ENCODE measurements at regions not wholly inside any gene's neighbourhood (a gene's known extent, or its start where the extent isn't known, plus 50 kb on each side); places are given as distances from the start of the nearest gene placed in this dataset.
"Not testable (repeated sequence)": the region's sequence is repeated elsewhere in the genome, so short reads cannot be mapped to it uniquely, and the experiment has no call there.

GRCh38 chr4:64799751-64800150 lies 390.5 kb upstream of the TECRL start:
- no peaks in the 10 kb centered on the region; the same call in 1 of the 2 replicates for H3K4me1 ChIP-seq (ENCODE audit: insufficient read depth)
- Mint-ChIP-seq H3K27ac (no peak overlapping the region), H3K36me3 (ENCODE audit: low read depth) (peaks cover 8% of the 10 kb centered on the region; the same call in 2 of the 3 replicates), H3K9me3 (peaks cover 13% of the 10 kb centered on the region), H3K4me3 (no peak overlapping the region), H3K27me3 (ENCODE audit: insufficient read depth, low read depth, poor library complexity) (peaks cover 3% of the 10 kb centered on the region), H3K4me1 (peaks cover 3% of the 10 kb centered on the region; the same call in 2 of the 3 replicates)
- H3K36me3 ChIP-seq (ENCODE audit: insufficient read depth) = no peaks in the 10 kb centered on the region
- no peak overlapping the region for H3K27ac ChIP-seq (ENCODE audit: low read depth)
- H3K4me3 ChIP-seq = no peak overlapping the region
- no peak for TF ChIP-seq REST (IDR thresholded peaks at IDR 0.05; ENCODE audit: unreplicated experiment)
- H3K4me2 ChIP-seq = no peak overlapping the region
- no peaks in the 10 kb centered on the region for H3F3A ChIP-seq (replicated peaks; ENCODE audit: low read depth)
- ATAC-seq = no peak
- H3K9me2 ChIP-seq (ENCODE audit: insufficient read depth) = no peaks in the 10 kb centered on the region
- no peaks in the 10 kb centered on the region for H3K79me2 ChIP-seq (replicated peaks; ENCODE audit: insufficient read depth)
- H3K27me3 ChIP-seq (ENCODE audit: insufficient read depth) = no peaks in the 10 kb centered on the region
- DNase-seq (ENCODE audit: low spot score) = peak; percentile 17
- no peaks in the 10 kb centered on the region for H4K20me1 ChIP-seq (replicated peaks; ENCODE audit: insufficient read depth)
- peak overlapping the region; percentile 93 for H2AFZ ChIP-seq

- H3K27ac Mint-ChIP-seq; ATAC-seq; H3K27me3 Mint-ChIP-seq (ENCODE audit: insufficient read depth, low read depth, poor library complexity); H3F3A ChIP-seq (replicated peaks; ENCODE audit: low read depth); H3K4me1 ChIP-seq (ENCODE audit: insufficient read depth); H4K20me1 ChIP-seq (replicated peaks; ENCODE audit: insufficient read depth); H3K36me3 Mint-ChIP-seq (ENCODE audit: low read depth); H3K9me3 Mint-ChIP-seq; H3K4me3 ChIP-seq; H3K27ac ChIP-seq (ENCODE audit: low read depth); H3K9me2 ChIP-seq (ENCODE audit: insufficient read depth); DNase-seq (ENCODE audit: low spot score); H3K27me3 ChIP-seq (ENCODE audit: insufficient read depth); H3K36me3 ChIP-seq (ENCODE audit: insufficient read depth); H3K4me3 Mint-ChIP-seq; H3K4me1 Mint-ChIP-seq; H3K79me2 ChIP-seq (replicated peaks; ENCODE audit: insufficient read depth); H2AFZ ChIP-seq; H3K4me2 ChIP-seq: not testable (repeated sequence)
Observed at GRCh38 chr4:64798828-64799227, 389.6 kb upstream of the TECRL start.

GRCh38 chr4:64796581-64796980 lies 387.3 kb upstream of the TECRL start:
- Histone ChIP-seq H3K4me3 (no peak overlapping the region), H3K4me2 (no peak overlapping the region), H3F3A (replicated peaks; ENCODE audit: low read depth) (no peaks in the 10 kb centered on the region), H3K79me2 (replicated peaks; ENCODE audit: insufficient read depth) (no peaks in the 10 kb centered on the region), H3K4me1 (ENCODE audit: insufficient read depth) (no peaks in the 10 kb centered on the region; the same call in 1 of the 2 replicates), H4K20me1 (replicated peaks; ENCODE audit: insufficient read depth) (no peaks in the 10 kb centered on the region), H2AFZ (no peak overlapping the region), H3K36me3 (ENCODE audit: insufficient read depth) (no peaks in the 10 kb centered on the region), H3K27me3 (ENCODE audit: insufficient read depth) (no peaks in the 10 kb centered on the region), H3K27ac (ENCODE audit: low read depth) (no peak overlapping the region), H3K9me2 (ENCODE audit: insufficient read depth) (no peaks in the 10 kb centered on the region)
- no peak for DNase-seq (ENCODE audit: low spot score)
- Mint-ChIP-seq H3K36me3 (ENCODE audit: low read depth) (no peaks in the 10 kb centered on the region), H3K27me3 (ENCODE audit: insufficient read depth, low read depth, poor library complexity) (peaks cover 3% of the 10 kb centered on the region), H3K4me3 (no peak overlapping the region), H3K9me3 (no peaks in the 10 kb centered on the region), H3K27ac (no peak overlapping the region), H3K4me1 (peaks cover 3% of the 10 kb centered on the region; the same call in 2 of the 3 replicates)
- ATAC-seq = no peak
- TF ChIP-seq STAT1 (IDR thresholded peaks at IDR 0.05; ENCODE audit: unreplicated experiment) = no peak
- TF ChIP-seq, protein P1, sequence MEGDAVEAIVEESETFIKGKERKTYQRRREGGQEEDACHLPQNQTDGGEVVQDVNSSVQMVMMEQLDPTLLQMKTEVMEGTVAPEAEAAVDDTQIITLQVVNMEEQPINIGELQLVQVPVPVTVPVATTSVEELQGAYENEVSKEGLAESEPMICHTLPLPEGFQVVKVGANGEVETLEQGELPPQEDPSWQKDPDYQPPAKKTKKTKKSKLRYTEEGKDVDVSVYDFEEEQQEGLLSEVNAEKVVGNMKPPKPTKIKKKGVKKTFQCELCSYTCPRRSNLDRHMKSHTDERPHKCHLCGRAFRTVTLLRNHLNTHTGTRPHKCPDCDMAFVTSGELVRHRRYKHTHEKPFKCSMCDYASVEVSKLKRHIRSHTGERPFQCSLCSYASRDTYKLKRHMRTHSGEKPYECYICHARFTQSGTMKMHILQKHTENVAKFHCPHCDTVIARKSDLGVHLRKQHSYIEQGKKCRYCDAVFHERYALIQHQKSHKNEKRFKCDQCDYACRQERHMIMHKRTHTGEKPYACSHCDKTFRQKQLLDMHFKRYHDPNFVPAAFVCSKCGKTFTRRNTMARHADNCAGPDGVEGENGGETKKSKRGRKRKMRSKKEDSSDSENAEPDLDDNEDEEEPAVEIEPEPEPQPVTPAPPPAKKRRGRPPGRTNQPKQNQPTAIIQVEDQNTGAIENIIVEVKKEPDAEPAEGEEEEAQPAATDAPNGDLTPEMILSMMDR (conservative IDR thresholded peaks at IDR 0.05; ENCODE audit: low read depth in 2 of 2) = no peak
- no peak for TF ChIP-seq EZH2phosphoT487 (IDR thresholded peaks at IDR 0.05; ENCODE audit: unreplicated experiment)
- TF ChIP-seq REST (IDR thresholded peaks at IDR 0.05; ENCODE audit: unreplicated experiment) = no peak
- TF ChIP-seq ETS1 (IDR thresholded peaks at IDR 0.05) = no peak

All from GM23338 (cell line).